Fibroblast of lung (primary cell): ENCODE measurements at regions not wholly inside any gene's neighbourhood (a gene's known extent, or its start where the extent isn't known, plus 50 kb on each side); places are given as distances from the start of the nearest gene placed in this dataset.

ENCODE experiments used
- DNase-seq, 2 donors: peaks; one replicate each; pipeline versions ENCODE4 v3.0.0 to v3.0.0-alpha.2; 2010; ENCODE audit warnings: low read depth in 2 of 2
- H2AFZ ChIP-seq: 2 replicates; pipeline ENCODE4 v1.5.1; 2012; ENCODE audit warnings: low read length, control low read depth, inconsistent platforms
- H3K27ac ChIP-seq: 2 replicates; pipeline ENCODE4 v1.5.1; 2011; ENCODE audit warnings: low read length, control low read depth; ENCODE audit not compliant: insufficient read depth
- H3K27me3 ChIP-seq: 2 replicates; pipeline ENCODE4 v1.5.1; 2011; ENCODE audit warnings: mild to moderate bottlenecking, low read length; ENCODE audit not compliant: control insufficient read depth, insufficient read depth
- H3K36me3 ChIP-seq: 2 replicates; pipeline ENCODE4 v1.5.1; 2011; ENCODE audit warnings: low read length; ENCODE audit not compliant: control insufficient read depth, insufficient read depth
- H3K4me1 ChIP-seq: 2 replicates; pipeline ENCODE4 v1.5.1; 2011; ENCODE audit warnings: low read length; ENCODE audit not compliant: control insufficient read depth, insufficient read depth; ENCODE audit errors: extremely low read depth
- H3K4me2 ChIP-seq: 2 replicates; pipeline ENCODE4 v1.5.1; 2011; ENCODE audit warnings: low read length, control low read depth; ENCODE audit not compliant: insufficient read depth; ENCODE audit errors: extremely low read depth
- H3K4me3 ChIP-seq, 4 experiments: fragments of 200-600 bp in 1 of 4; sonication (generic) in 1 of 4; replicated peaks in 1 of 4; 2 replicates each; pipeline ENCODE4 v1.5.1; 2011 to 2016; ENCODE audit warnings: low read length in 4 of 4, low read depth in 3 of 4, mild to moderate bottlenecking in 3 of 4, control low read depth in 2 of 4, inconsistent platforms in 1 of 4, mixed read lengths in 1 of 4; ENCODE audit not compliant: insufficient read depth in 1 of 4; ENCODE audit errors: control extremely low read depth in 1 of 4
- H3K79me2 ChIP-seq: 2 replicates; pipeline ENCODE4 v1.5.1; 2012; ENCODE audit warnings: mild to moderate bottlenecking, low read length, inconsistent platforms; ENCODE audit not compliant: control insufficient read depth, insufficient read depth
- H3K9ac ChIP-seq: 2 replicates; pipeline ENCODE4 v1.5.1; 2011; ENCODE audit warnings: mild to moderate bottlenecking, low read length, control low read depth; ENCODE audit not compliant: insufficient read depth
- H3K9me3 ChIP-seq: 2 replicates; pipeline ENCODE4 v1.5.1; 2012; ENCODE audit warnings: low read depth, low read length; ENCODE audit not compliant: control insufficient read depth, insufficient read depth
- H4K20me1 ChIP-seq: 2 replicates; pipeline ENCODE4 v1.5.1; 2011; ENCODE audit warnings: low read length; ENCODE audit not compliant: control insufficient read depth, insufficient read depth; ENCODE audit errors: extremely low read depth
- CTCF ChIP-seq, 2 donors: IDR thresholded peaks in 1 of 2; conservative IDR thresholded peaks in 1 of 2; 1 replicate in 1 of 2; 2 replicates in 1 of 2; pipeline ENCODE4 v1.5.1; 2011 to 2012; ENCODE audit warnings: low read length in 2 of 2, control low read depth in 1 of 2, inconsistent platforms in 1 of 2, low read depth in 1 of 2, mild to moderate bottlenecking in 1 of 2
- EZH2 ChIP-seq: IDR thresholded peaks from 2 replicates; pipeline ENCODE4 v1.5.1; 2012; ENCODE audit warnings: low read length, control low read depth, mild to moderate bottlenecking; ENCODE audit errors: missing control alignments

GRCh38 chr5:89606939-89607534 is 724.1 kb upstream of the MEF2C start:
- Histone ChIP-seq H3K4me3 (no peak overlapping the region), H3K4me1 (no peaks in the 10 kb centered on the region), H3K27me3 (no peaks in the 10 kb centered on the region), H3K36me3 (no peaks in the 10 kb centered on the region), H3K27ac (no peak overlapping the region), H3K9me3 (no peaks in the 10 kb centered on the region), H3K9ac (no peak overlapping the region), H3K79me2 (no peaks in the 10 kb centered on the region), H4K20me1 (no peaks in the 10 kb centered on the region), H3K4me2 (no peak overlapping the region), H2AFZ (no peak overlapping the region)
- no peak for DNase-seq
- TF ChIP-seq EZH2 (no peak), CTCF (conservative IDR thresholded peaks at IDR 0.05 in 1 of 2, IDR thresholded peaks at IDR 0.05 in 1 of 2; ENCODE audit: low read depth in 1 of 2, low read length in 2 of 2) (no peak)

GRCh38 chr5:89604342-89604741 is 721.4 kb upstream of the MEF2C start:
- Histone ChIP-seq H3K4me2 (no peak overlapping the region), H4K20me1 (no peaks in the 10 kb centered on the region), H3K4me1 (no peaks in the 10 kb centered on the region), H3K4me3 (no peak overlapping the region), H3K27ac (no peak overlapping the region), H3K36me3 (no peaks in the 10 kb centered on the region), H2AFZ (no peak overlapping the region), H3K9ac (no peak overlapping the region), H3K9me3 (no peaks in the 10 kb centered on the region), H3K79me2 (no peaks in the 10 kb centered on the region), H3K27me3 (no peaks in the 10 kb centered on the region)
- peak in 1 of 2 donors; percentile 31 for DNase-seq
- TF ChIP-seq EZH2 (no peak), CTCF (conservative IDR thresholded peaks at IDR 0.05 in 1 of 2, IDR thresholded peaks at IDR 0.05 in 1 of 2; ENCODE audit: low read depth in 1 of 2, low read length in 2 of 2) (no peak)

GRCh38 chr5:89601880-89602279 is 718.9 kb upstream of the MEF2C start:
- no peak overlapping the region for H3K27ac ChIP-seq
- H3K36me3 ChIP-seq, result no peaks in the 10 kb centered on the region
- DNase-seq, result no peak
- no peak overlapping the region for H3K4me3 ChIP-seq
- TF ChIP-seq EZH2 (no peak), CTCF (conservative IDR thresholded peaks at IDR 0.05 in 1 of 2, IDR thresholded peaks at IDR 0.05 in 1 of 2; ENCODE audit: low read depth in 1 of 2, low read length in 2 of 2) (no peak)
- no peak overlapping the region for H3K4me2 ChIP-seq
- no peaks in the 10 kb centered on the region for H4K20me1 ChIP-seq
- no peak overlapping the region for H2AFZ ChIP-seq
- no peaks in the 10 kb centered on the region for H3K27me3 ChIP-seq
- no peaks in the 10 kb centered on the region for H3K4me1 ChIP-seq
- no peak overlapping the region for H3K9ac ChIP-seq
- H3K79me2 ChIP-seq, result no peaks in the 10 kb centered on the region
- H3K9me3 ChIP-seq, result no peaks in the 10 kb centered on the region
